Naive thymus-derived CD4-positive, alpha-beta T cell (primary cell): ENCODE measurements at regions not wholly inside any gene's neighbourhood (a gene's known extent, or its start where the extent isn't known, plus 50 kb on each side); places are given as distances from the start of the nearest gene placed in this dataset.

Experiments
- ATAC-seq: fragments of 150-1000 bp; cut with Tn5 transposase; 2 replicates; pipeline ENCODE4 v1.10.0; 2021; ENCODE audit warnings: mild to moderate bottlenecking, moderate library complexity
- CTCF ChIA-PET: fragments of 350-600 bp; sonication (Branson Sonifier 250); formaldehyde crosslinking; loops from one replicate; lab custom pipeline; 2021; ENCODE audit warnings: antibody characterized with exemption; lab: Charles Lee
- POLR2A ChIA-PET: fragments of 350-600 bp; sonication (Branson Sonifier 250); formaldehyde crosslinking; loops from one replicate; lab custom pipeline; 2021; ENCODE audit warnings: antibody characterized with exemption, inconsistent platforms; lab: Charles Lee
- DNase-seq, 9 donors: peaks; one replicate each; pipeline versions ENCODE4 v3.0.0 to v3.0.0-alpha.2; 2020 to 2022; ENCODE audit warnings: mixed read lengths in 1 of 9
- H3K27ac ChIP-seq: one replicate; pipeline ENCODE4 v1.7.0; 2013; ENCODE audit warnings: mild to moderate bottlenecking, low read depth, low read length, moderate library complexity
- H3K27me3 ChIP-seq, 2 donors: one replicate each; pipeline ENCODE4 v1.7.0; 2013; ENCODE audit warnings: low read length in 2 of 2, mild to moderate bottlenecking in 2 of 2, moderate library complexity in 2 of 2; ENCODE audit not compliant: control insufficient read depth in 2 of 2, insufficient read depth in 2 of 2
- H3K36me3 ChIP-seq, 3 experiments: 1 replicate in 2 of 3; 2 replicates in 1 of 3; pipeline ENCODE4 v1.7.0; 2013; ENCODE audit warnings: low read length in 3 of 3, mild to moderate bottlenecking in 3 of 3, moderate library complexity in 1 of 3; ENCODE audit not compliant: insufficient read depth in 3 of 3, control insufficient read depth in 2 of 3
- H3K4me1 ChIP-seq, 2 donors: one replicate each; pipeline ENCODE4 v1.7.0; 2013; ENCODE audit warnings: low read length in 2 of 2, mild to moderate bottlenecking in 2 of 2, moderate library complexity in 1 of 2; ENCODE audit not compliant: control insufficient read depth in 2 of 2, insufficient read depth in 2 of 2
- H3K4me3 ChIP-seq: 2 replicates; pipeline ENCODE4 v1.7.0; 2013; ENCODE audit warnings: mild to moderate bottlenecking, low read length
- H3K9me3 ChIP-seq, 3 experiments: 1 replicate in 2 of 3; 2 replicates in 1 of 3; pipeline ENCODE4 v1.7.0; 2013; ENCODE audit warnings: low read length in 3 of 3; ENCODE audit not compliant: control insufficient read depth in 2 of 3
- H3K27ac Mint-ChIP-seq, 9 donors: one replicate each; pipeline ENCODE4 v1.8.0; 2020 to 2022; ENCODE audit warnings: mixed read lengths in 9 of 9, mild to moderate bottlenecking in 8 of 9, moderate library complexity in 5 of 9, inconsistent platforms in 2 of 9
- H3K27me3 Mint-ChIP-seq, 5 donors: one replicate each; pipeline ENCODE4 v1.8.0; 2021 to 2022; ENCODE audit warnings: mixed read lengths in 5 of 5, mild to moderate bottlenecking in 1 of 5
- H3K36me3 Mint-ChIP-seq, 5 donors: one replicate each; pipeline ENCODE4 v1.8.0; 2020 to 2022; ENCODE audit warnings: mixed read lengths in 5 of 5, mild to moderate bottlenecking in 3 of 5, inconsistent platforms in 1 of 5
- H3K4me1 Mint-ChIP-seq, 7 donors: one replicate each; pipeline ENCODE4 v1.8.0; 2020 to 2022; ENCODE audit warnings: mixed read lengths in 7 of 7, mild to moderate bottlenecking in 3 of 7, inconsistent platforms in 1 of 7
- H3K4me3 Mint-ChIP-seq, 10 donors: one replicate each; pipeline ENCODE4 v1.8.0; 2020 to 2022; ENCODE audit warnings: mild to moderate bottlenecking in 10 of 10, mixed read lengths in 10 of 10, moderate library complexity in 6 of 10, inconsistent platforms in 2 of 10
- H3K9me3 Mint-ChIP-seq, 11 donors: one replicate each; pipeline ENCODE4 v1.8.0; 2020 to 2022; ENCODE audit warnings: mixed read lengths in 11 of 11, mild to moderate bottlenecking in 4 of 11, inconsistent platforms in 1 of 11, moderate library complexity in 1 of 11
- intact Hi-C, 2 donors: fragments of 100-400 bp; cut with micrococcal nuclease; formaldehyde crosslinking; loops; one replicate each; pipeline ENCODE4 v1.15.1; 2023

- ChIA-PET CTCF (no interaction called here), POLR2A (no interaction called here)
- Mint-ChIP-seq H3K27me3 (peaks cover 0 to 35% (median 32%) of the 10 kb centered on the region in 5 donors), H3K4me3 (no peak overlapping the region), H3K4me1 (no peaks in the 10 kb centered on the region), H3K9me3 (peaks cover 0 to 6% (median 2%) of the 10 kb centered on the region in 11 donors), H3K36me3 (no peaks in the 10 kb centered on the region), H3K27ac (no peak overlapping the region)
- H3K4me3 ChIP-seq, result no peak overlapping the region
- no peaks in the 10 kb centered on the region for H3K36me3 ChIP-seq
- no peaks in the 10 kb centered on the region for H3K27me3 ChIP-seq
- H3K27ac ChIP-seq, result no peak overlapping the region
- DNase-seq (no peak), ATAC-seq (no peak)
- H3K9me3 ChIP-seq, result no peaks in the 10 kb centered on the region
- intact Hi-C loops, result no loop called here
- H3K4me1 ChIP-seq, result no peaks in the 10 kb centered on the region
Measured at GRCh38 chr17:10936931-10937330, 99.0 kb upstream of the PIRT start.

GRCh38 chr17:10932938-10933337 is 95.1 kb upstream of the PIRT start:
- ChIA-PET POLR2A (no interaction called here), CTCF (no interaction called here)
- Mint-ChIP-seq H3K4me3 (no peak overlapping the region), H3K4me1 (no peaks in the 10 kb centered on the region), H3K36me3 (peaks cover 0 to 3% (median 0%) of the 10 kb centered on the region in 5 donors), H3K9me3 (peaks cover 0 to 8% (median 0%) of the 10 kb centered on the region in 11 donors), H3K27ac (no peak overlapping the region), H3K27me3 (peaks cover 0 to 39% (median 27%) of the 10 kb centered on the region in 5 donors)
- intact Hi-C loops, result no loop called here
- no peak for ATAC-seq
- Histone ChIP-seq H3K4me1 (no peaks in the 10 kb centered on the region), H3K9me3 (no peaks in the 10 kb centered on the region), H3K27me3 (no peaks in the 10 kb centered on the region), H3K27ac (no peak overlapping the region), H3K4me3 (no peak overlapping the region), H3K36me3 (no peaks in the 10 kb centered on the region)
- DNase-seq, result no peak

DNA sequence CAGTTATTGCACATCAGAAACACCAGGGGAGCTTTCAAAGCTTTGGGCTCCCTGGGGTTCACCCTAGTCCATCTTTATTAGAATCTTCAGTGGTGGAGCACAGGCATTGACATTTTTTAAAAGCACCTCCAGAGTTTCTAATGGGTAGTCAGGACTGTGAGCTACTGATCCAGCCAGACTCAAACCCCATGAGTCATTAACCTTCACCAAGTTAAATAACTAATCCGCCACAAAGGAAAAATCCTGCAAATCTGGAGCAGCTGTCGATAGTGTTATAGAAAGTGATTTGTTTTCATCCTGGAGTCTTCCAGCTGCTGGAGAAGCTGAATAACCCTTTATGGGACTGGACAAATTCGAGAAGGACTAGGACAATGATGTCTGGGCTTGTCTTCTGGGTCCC is 93.2 kb upstream of the PIRT start:
- DNase-seq (no peak), ATAC-seq (no peak)
- Histone ChIP-seq H3K27ac (no peak overlapping the region), H3K9me3 (no peaks in the 10 kb centered on the region), H3K27me3 (no peaks in the 10 kb centered on the region), H3K36me3 (no peaks in the 10 kb centered on the region), H3K4me3 (no peak overlapping the region), H3K4me1 (no peaks in the 10 kb centered on the region)
- Mint-ChIP-seq H3K4me1 (no peaks in the 10 kb centered on the region), H3K4me3 (no peak overlapping the region), H3K9me3 (peaks cover 0 to 8% (median 1%) of the 10 kb centered on the region in 11 donors), H3K36me3 (peaks cover 0 to 3% (median 0%) of the 10 kb centered on the region in 5 donors), H3K27me3 (peaks cover 0 to 44% (median 27%) of the 10 kb centered on the region in 5 donors), H3K27ac (no peak overlapping the region)
- POLR2A ChIA-PET, result no interaction called here
- CTCF ChIA-PET, result no interaction called here
- intact Hi-C loops, result no loop called here

DNA sequence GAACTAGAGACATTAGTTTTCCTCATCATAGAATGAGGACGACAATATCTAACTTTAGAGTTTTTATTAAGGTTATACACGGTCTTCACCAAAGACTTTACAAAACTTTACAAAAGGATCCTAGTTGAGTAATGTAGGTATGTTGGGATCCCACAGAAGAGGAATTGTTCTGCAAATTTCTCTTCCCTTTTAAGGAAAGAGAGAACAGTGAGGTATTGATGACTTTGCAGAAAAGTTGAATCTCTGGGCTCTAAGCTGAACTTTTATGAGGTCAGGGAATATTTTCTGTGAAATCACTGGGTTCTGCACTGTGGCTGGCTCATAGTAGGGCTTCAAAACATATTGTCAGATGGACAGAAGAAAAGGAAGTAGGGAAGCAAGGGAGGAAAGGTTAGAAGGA is 89.8 kb upstream of the PIRT start:
- POLR2A ChIA-PET, result no interaction called here
- H3K4me3 Mint-ChIP-seq, result no peak overlapping the region
- CTCF ChIA-PET, result interaction anchor here (0.7 kb wide), 1 partner anchor 231 kb away, joined by 4 read pairs; no protein-coding TSS in a partner anchor
- H3K27me3 Mint-ChIP-seq, result peaks cover 0 to 54% (median 32%) of the 10 kb centered on the region in 5 donors
- Histone ChIP-seq H3K27me3 (no peaks in the 10 kb centered on the region), H3K4me3 (no peak overlapping the region), H3K36me3 (no peaks in the 10 kb centered on the region), H3K4me1 (no peaks in the 10 kb centered on the region), H3K27ac (no peak overlapping the region), H3K9me3 (no peaks in the 10 kb centered on the region)
- DNase-seq, result no peak
- no peak for ATAC-seq
- H3K27ac Mint-ChIP-seq, result no peak overlapping the region
- peaks cover 0 to 15% (median 0%) of the 10 kb centered on the region in 11 donors for H3K9me3 Mint-ChIP-seq
- H3K36me3 Mint-ChIP-seq, result peaks cover 0 to 3% (median 0%) of the 10 kb centered on the region in 5 donors
- H3K4me1 Mint-ChIP-seq, result no peaks in the 10 kb centered on the region
- intact Hi-C loops, result no loop called here

DNA sequence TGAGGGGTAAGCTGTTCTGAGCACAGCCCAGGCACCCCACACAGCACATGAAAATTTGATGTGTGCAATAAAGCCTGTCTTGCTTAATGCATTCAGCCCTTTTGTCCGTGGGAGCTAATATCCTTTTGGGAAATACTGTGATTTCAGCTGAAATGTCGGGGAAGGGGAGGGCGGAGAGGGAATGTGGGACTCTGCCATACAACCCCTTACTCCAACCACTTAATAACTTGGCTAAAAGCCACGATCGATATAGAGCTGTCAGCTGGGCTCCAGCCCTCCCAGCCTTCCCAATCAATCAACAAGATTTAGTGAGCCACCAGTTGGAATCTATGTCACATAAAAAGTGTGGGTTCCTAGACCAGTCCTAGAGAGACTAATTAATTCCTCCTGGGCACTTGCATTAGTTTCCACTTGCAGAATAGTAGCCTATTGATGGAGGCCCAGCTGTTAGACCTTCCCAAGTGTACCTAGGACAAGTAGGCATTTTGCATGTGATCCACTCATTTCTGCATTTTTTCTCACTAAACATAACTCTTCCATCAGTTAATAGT is 82.7 kb upstream of the PIRT start:
- ATAC-seq (no peak), DNase-seq (no peak)
- intact Hi-C loops, result no loop called here
- ChIA-PET CTCF (no interaction called here), POLR2A (no interaction called here)
- Mint-ChIP-seq H3K9me3 (peaks cover 0 to 10% (median 0%) of the 10 kb centered on the region in 11 donors), H3K4me1 (no peaks in the 10 kb centered on the region), H3K36me3 (no peaks in the 10 kb centered on the region), H3K4me3 (no peak overlapping the region), H3K27ac (no peak overlapping the region), H3K27me3 (peaks cover 0 to 38% (median 14%) of the 10 kb centered on the region in 5 donors)
- no peaks in the 10 kb centered on the region for H3K4me1 ChIP-seq
- no peaks in the 10 kb centered on the region for H3K27me3 ChIP-seq
- H3K27ac ChIP-seq, result no peak overlapping the region
- no peaks in the 10 kb centered on the region for H3K36me3 ChIP-seq
- H3K4me3 ChIP-seq, result no peak overlapping the region
- H3K9me3 ChIP-seq, result no peaks in the 10 kb centered on the region

DNA sequence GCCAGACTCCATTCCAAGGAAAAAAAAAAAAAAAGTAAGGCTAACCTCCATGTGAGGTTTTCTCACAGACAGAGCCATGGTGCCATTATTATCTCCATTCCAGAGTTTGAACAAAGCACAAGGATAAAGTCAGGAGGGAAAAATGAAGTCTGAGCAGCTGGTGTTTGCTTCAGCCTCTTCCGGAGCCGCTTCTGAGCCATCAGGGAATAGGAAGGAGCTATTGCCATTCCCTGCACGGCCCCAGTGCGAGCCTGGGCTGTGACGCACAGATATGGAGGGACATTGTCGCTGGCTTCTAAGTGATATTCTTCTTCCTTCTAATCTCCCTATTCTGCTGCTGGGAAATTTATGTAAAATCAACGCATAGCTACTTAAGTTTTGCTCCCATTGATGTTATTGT is 69.5 kb upstream of the PIRT start:
- Histone ChIP-seq H3K27ac (no peak overlapping the region), H3K27me3 (peaks cover 0 to 3% of the 10 kb centered on the region in 2 donors), H3K4me1 (no peaks in the 10 kb centered on the region), H3K36me3 (no peaks in the 10 kb centered on the region), H3K4me3 (no peak overlapping the region), H3K9me3 (no peaks in the 10 kb centered on the region)
- Mint-ChIP-seq H3K36me3 (peaks cover 0 to 5% (median 0%) of the 10 kb centered on the region in 5 donors), H3K9me3 (peaks cover 0 to 14% (median 4%) of the 10 kb centered on the region in 11 donors), H3K4me3 (no peak overlapping the region), H3K27me3 (peaks cover 0 to 55% (median 27%) of the 10 kb centered on the region in 5 donors), H3K4me1 (no peaks in the 10 kb centered on the region), H3K27ac (no peak overlapping the region)
- ATAC-seq (no peak), DNase-seq (no peak)
- ChIA-PET POLR2A (no interaction called here), CTCF (no interaction called here)
- intact Hi-C loops, result no loop called here

DNA sequence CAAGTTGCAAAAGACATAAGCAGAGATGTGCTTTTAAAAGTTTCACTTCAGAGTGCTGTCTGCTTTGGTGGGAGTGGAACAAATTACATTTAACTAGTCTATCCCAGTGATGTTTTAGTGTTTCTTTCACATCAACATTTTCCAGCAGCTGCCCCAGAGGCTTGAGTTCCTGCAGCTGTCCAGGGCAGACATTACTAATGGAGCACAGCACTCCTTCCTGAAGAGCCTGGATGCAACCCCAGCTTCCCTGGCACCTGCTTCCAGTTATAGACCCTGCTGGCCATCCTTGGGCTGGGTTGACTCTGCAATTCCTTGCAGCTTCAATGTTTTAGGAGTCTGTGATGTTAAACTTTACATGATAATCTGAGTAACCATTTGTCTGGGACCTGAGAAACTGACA is 61.4 kb upstream of the PIRT start:
- H3K27ac Mint-ChIP-seq, result no peak overlapping the region
- CTCF ChIA-PET, result no interaction called here

More for the DNA sequence above, 61.4 kb upstream of the PIRT start:
- Histone ChIP-seq H3K36me3 (no peaks in the 10 kb centered on the region), H3K9me3 (no peaks in the 10 kb centered on the region), H3K4me1 (no peaks in the 10 kb centered on the region), H3K27ac (no peak overlapping the region), H3K27me3 (no peaks in the 10 kb centered on the region), H3K4me3 (no peak overlapping the region)
- no peaks in the 10 kb centered on the region for H3K4me1 Mint-ChIP-seq
- peaks cover 0 to 4% (median 0%) of the 10 kb centered on the region in 11 donors for H3K9me3 Mint-ChIP-seq
- intact Hi-C loops, result no loop called here
- ATAC-seq, result no peak
- DNase-seq, result no peak
- peaks cover 0 to 8% (median 0%) of the 10 kb centered on the region in 5 donors for H3K27me3 Mint-ChIP-seq
- POLR2A ChIA-PET, result no interaction called here
- no peak overlapping the region for H3K4me3 Mint-ChIP-seq
- no peaks in the 10 kb centered on the region for H3K36me3 Mint-ChIP-seq
